SU-DHL-6 (cell line): ENCODE measurements at regions not wholly inside any gene's neighbourhood (a gene's known extent, or its start where the extent isn't known, plus 50 kb on each side); places are given as distances from the start of the nearest gene placed in this dataset.

Source experiments
- H2AFZ ChIP-seq: fragments of 200-600 bp; sonication (generic); 2 replicates; pipeline ENCODE4 v1.6.1; 2014; ENCODE audit warnings: low read depth, mild to moderate bottlenecking, moderate library complexity, mixed read lengths, antibody characterized with exemption, low read length; ENCODE audit not compliant: severe bottlenecking
- H3F3A ChIP-seq: fragments of 200-600 bp; shearing (Covaris generic); 2 replicates; pipeline ENCODE4 v1.6.0; 2016; ENCODE audit warnings: antibody characterized with exemption, mild to moderate bottlenecking; ENCODE audit not compliant: insufficient read depth
- H3K27ac ChIP-seq: fragments of 200-600 bp; sonication (generic); 2 replicates; pipeline ENCODE4 v1.5.1; 2016; ENCODE audit warnings: low read depth, mild to moderate bottlenecking, low read length, moderate library complexity, mixed read lengths
- H3K27me3 ChIP-seq: fragments of 200-600 bp; sonication (generic), shearing (Covaris generic); 2 replicates; pipeline ENCODE4 v1.6.0; 2014; ENCODE audit warnings: mild to moderate bottlenecking, low read length
- H3K36me3 ChIP-seq: fragments of 200-600 bp; sonication (generic); 2 replicates; pipeline ENCODE4 v1.6.1; 2014; ENCODE audit warnings: mild to moderate bottlenecking, low read length, mixed read lengths
- H3K4me2 ChIP-seq: fragments of 300-600, 200-600 bp; shearing (Covaris generic), sonication (generic); 2 replicates; pipeline ENCODE4 v1.6.0; 2014; ENCODE audit warnings: low read length, low read depth, mild to moderate bottlenecking; ENCODE audit not compliant: poor library complexity, severe bottlenecking
- H3K4me3 ChIP-seq: fragments of 200-600 bp; sonication (generic); 2 replicates; pipeline ENCODE4 v1.5.1; 2014; ENCODE audit warnings: antibody characterized with exemption, low read length, mild to moderate bottlenecking, mixed read lengths; ENCODE audit not compliant: insufficient read depth, poor library complexity, severe bottlenecking
- H3K79me2 ChIP-seq: fragments of 200-600 bp; sonication (generic); 2 replicates; pipeline ENCODE4 v1.6.1; 2014; ENCODE audit warnings: mild to moderate bottlenecking, low read length, moderate library complexity; ENCODE audit not compliant: insufficient read depth
- H3K9ac ChIP-seq: fragments of 200-600 bp; sonication (generic); 2 replicates; pipeline ENCODE4 v1.7.0; 2014; ENCODE audit warnings: mild to moderate bottlenecking, low read length
- H3K9me2 ChIP-seq: fragments of 200-600 bp; sonication (generic); replicated peaks from 2 replicates; pipeline ENCODE4 v1.6.1; 2014; ENCODE audit warnings: low read length; ENCODE audit not compliant: insufficient read depth
- H3K9me3 ChIP-seq: fragments of 200-600 bp; sonication (generic); 2 replicates; pipeline ENCODE4 v1.6.1; 2014; ENCODE audit warnings: low read length, mixed read lengths; ENCODE audit not compliant: insufficient read depth
- H4K20me1 ChIP-seq: fragments of 200-600 bp; sonication (generic); 2 replicates; pipeline ENCODE4 v1.6.1; 2014; ENCODE audit warnings: low read depth, mild to moderate bottlenecking, antibody characterized with exemption, low read length, moderate library complexity, mixed read lengths
- CTCF ChIP-seq: fragments of 200-600 bp; sonication (generic); IDR thresholded peaks from one replicate; pipeline ENCODE4 v1.5.1; 2017; ENCODE audit warnings: antibody characterized with exemption, mild to moderate bottlenecking, low read length, moderate library complexity; ENCODE audit not compliant: insufficient read depth, poor library complexity, severe bottlenecking
- EZH2phosphoT487 ChIP-seq: fragments of 200-600 bp; sonication (generic), shearing (Covaris generic); conservative IDR thresholded peaks from 2 replicates; pipeline ENCODE4 v1.6.1; 2018; ENCODE audit warnings: mild to moderate bottlenecking, antibody characterized with exemption, low read length, moderate library complexity, mixed read lengths

GRCh38 chr3:103624271-103624670 lies 1189.5 kb downstream of the ZPLD1 start:
- Histone ChIP-seq H3K9me2 (no peaks in the 10 kb centered on the region), H3K27ac (no peak overlapping the region), H3K4me2 (no peak overlapping the region), H4K20me1 (no peaks in the 10 kb centered on the region), H3K27me3 (no peaks in the 10 kb centered on the region), H3F3A (no peaks in the 10 kb centered on the region), H3K36me3 (no peaks in the 10 kb centered on the region), H3K9me3 (no peaks in the 10 kb centered on the region), H3K9ac (no peak overlapping the region), H3K79me2 (no peaks in the 10 kb centered on the region), H2AFZ (no peak overlapping the region), H3K4me3 (no peak overlapping the region)
- no peak for TF ChIP-seq CTCF
- TF ChIP-seq EZH2phosphoT487 = no peak

GRCh38 chr3:103629391-103629790 lies 1194.6 kb downstream of the ZPLD1 start:
- no peaks in the 10 kb centered on the region for H3K36me3 ChIP-seq
- no peak overlapping the region for H3K4me3 ChIP-seq
- no peaks in the 10 kb centered on the region for H3K79me2 ChIP-seq
- no peaks in the 10 kb centered on the region for H3K9me2 ChIP-seq
- peaks cover 13% of the 10 kb centered on the region; the same call in 1 of the 2 replicates for H3K9me3 ChIP-seq
- TF ChIP-seq EZH2phosphoT487 = no peak
- TF ChIP-seq CTCF = no peak
- H3K9ac ChIP-seq = no peak overlapping the region
- no peaks in the 10 kb centered on the region for H3K27me3 ChIP-seq
- H3F3A ChIP-seq = no peaks in the 10 kb centered on the region
- H4K20me1 ChIP-seq = no peaks in the 10 kb centered on the region
- no peak overlapping the region for H3K27ac ChIP-seq
- H2AFZ ChIP-seq = no peak overlapping the region
- H3K4me2 ChIP-seq = no peak overlapping the region

- Histone ChIP-seq H3K9ac (no peak overlapping the region), H3K9me2 (no peaks in the 10 kb centered on the region), H3K4me3 (no peak overlapping the region), H2AFZ (no peak overlapping the region), H3K27ac (no peak overlapping the region), H3K9me3 (no peaks in the 10 kb centered on the region), H3K4me2 (no peak overlapping the region), H3K79me2 (no peaks in the 10 kb centered on the region), H3K27me3 (no peaks in the 10 kb centered on the region), H3F3A (no peaks in the 10 kb centered on the region), H4K20me1 (no peaks in the 10 kb centered on the region), H3K36me3 (no peaks in the 10 kb centered on the region)
- no peak for TF ChIP-seq CTCF
- no peak for TF ChIP-seq EZH2phosphoT487
Observed at GRCh38 chr3:103644450-103644849, 1209.6 kb downstream of the ZPLD1 start.
